GM12892 (cell line): ENCODE measurements at regions not wholly inside any gene's neighbourhood (a gene's known extent, or its start where the extent isn't known, plus 50 kb on each side); places are given as distances from the start of the nearest gene placed in this dataset.

Experiments used
- POLR2A ChIP-seq: IDR thresholded peaks from 2 replicates; pipeline ENCODE4 v1.6.1; 2011; ENCODE audit warnings: low read depth, low read length, control low read depth
- POLR2AphosphoS5 ChIP-seq: IDR thresholded peaks from 2 replicates; pipeline ENCODE4 v1.6.1; 2011; ENCODE audit warnings: low read depth, low read length, control low read depth
- TAF1 ChIP-seq: IDR thresholded peaks from 2 replicates; pipeline ENCODE4 v1.6.1; 2011; ENCODE audit warnings: low read depth, mild to moderate bottlenecking, control low read depth, low read length, borderline replicate concordance

- TF ChIP-seq POLR2AphosphoS5 = no peak
- TF ChIP-seq TAF1 = no peak
- no peak for TF ChIP-seq POLR2A
These were observed 161.1 kb downstream of the DLL1 start for GRCh38 chr6:170129691-170130171.
